ENCODE measurements at regions not wholly inside any gene's neighbourhood (a gene's known extent, or its start where the extent isn't known, plus 50 kb on each side); places are given as distances from the start of the nearest gene placed in this dataset.

DNA sequence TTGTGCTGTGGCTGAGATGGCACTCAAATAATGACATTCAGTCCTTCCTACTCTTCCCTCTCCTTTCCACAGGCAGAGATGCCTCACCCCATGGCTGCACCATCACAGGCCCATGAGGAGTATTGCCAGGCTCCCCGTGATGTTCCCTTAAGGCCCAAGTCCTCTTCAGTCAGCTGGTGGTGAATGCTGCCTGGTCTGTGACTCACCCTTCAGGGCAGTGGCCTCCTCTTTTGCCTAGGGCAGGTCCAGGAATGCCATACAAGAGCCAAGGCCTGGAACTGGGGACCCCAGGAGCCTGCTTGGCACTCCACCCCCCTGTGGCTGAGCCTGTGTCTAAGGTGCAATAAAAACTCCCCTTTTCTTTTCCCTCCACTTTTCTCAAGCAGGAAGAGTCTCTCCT lies 144.2 kb upstream of the GEMIN8 start:
- peak; percentile 14 for DNase-seq (ENCODE audit: low read depth, low spot score)

DNA sequence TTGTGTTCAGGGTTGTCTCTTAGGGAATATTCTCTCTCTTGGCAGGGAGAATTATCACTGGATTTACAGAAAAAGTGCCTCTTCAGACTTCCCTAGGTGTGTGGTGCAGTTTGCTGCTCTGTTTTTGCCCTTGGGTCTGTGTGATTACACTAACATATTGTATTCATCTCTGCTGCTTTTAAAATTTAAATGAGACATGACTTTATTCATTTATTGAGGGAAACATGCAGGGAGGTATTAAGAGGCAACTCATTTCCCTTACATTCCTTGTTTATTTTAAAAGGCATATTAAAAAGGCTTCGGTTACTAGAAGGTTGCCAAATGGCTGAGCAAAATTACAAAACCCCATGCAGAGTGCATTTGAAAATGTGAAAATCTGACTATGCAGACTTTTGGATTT lies 135.1 kb upstream of the GEMIN8 start:
- no peak for DNase-seq (ENCODE audit: low read depth, low spot score)

DNA sequence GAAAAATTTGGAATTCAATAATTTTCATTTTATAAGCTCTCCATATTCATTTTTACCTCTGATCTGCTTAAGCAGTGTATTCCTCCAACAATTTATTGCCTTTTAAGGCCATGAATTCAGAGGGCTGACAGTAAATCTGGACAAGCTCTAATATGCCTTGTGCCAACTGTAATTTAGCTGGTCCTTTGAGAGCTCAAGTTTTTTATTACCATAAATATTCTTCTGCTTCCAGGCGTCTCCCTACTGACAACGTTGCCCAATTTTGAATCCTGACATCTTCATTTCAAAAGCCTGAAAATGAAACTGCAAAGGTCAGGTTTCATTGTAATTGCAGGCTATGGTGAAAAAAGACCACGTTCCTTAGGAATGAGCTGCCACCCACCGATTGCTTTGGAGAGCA lies 95.8 kb upstream of the GEMIN8 start:
- no peak for DNase-seq (ENCODE audit: low read depth, low spot score)

DNA sequence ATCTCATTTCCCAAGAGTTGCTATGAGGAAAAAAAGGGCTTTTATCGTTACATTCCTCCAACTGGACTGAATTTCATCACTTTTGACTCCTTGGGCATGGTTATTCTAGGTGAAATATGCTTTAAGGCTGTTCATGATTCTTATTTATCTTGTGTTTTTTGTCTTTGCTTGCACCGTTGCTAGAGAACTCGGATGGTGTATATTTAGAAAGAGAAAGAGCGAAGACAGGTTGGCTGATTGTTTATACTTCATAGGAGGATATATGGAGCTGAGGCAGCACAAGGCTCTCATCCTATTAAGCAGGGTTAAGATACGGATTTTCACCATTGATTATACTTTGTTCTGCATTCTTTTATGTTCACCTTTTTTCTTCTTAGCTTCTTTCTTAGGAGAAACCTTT lies 94.9 kb upstream of the GEMIN8 start:
- DNase-seq (ENCODE audit: low read depth, low spot score): no peak

DNA sequence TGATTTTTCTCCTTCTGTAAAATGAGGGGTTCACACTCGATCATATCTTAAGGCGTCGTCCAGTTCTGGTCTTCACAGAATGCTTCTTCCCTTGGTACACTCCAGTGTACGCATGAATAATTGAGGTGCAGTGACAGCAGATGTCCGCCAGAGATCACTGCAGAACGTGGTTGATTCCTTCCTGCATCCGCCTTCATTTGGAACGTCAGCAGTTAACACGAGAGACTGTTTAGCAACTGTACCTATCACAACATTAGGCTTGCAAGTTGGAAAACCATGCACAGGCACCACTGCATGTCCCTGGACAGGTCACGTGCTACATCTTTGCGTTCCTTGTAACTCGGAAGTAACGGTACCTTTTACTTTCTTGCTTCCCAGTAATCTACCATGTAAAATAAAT lies 66.0 kb upstream of the GEMIN8 start:
- peak; percentile 55 for DNase-seq (ENCODE audit: low read depth, low spot score)

DNA sequence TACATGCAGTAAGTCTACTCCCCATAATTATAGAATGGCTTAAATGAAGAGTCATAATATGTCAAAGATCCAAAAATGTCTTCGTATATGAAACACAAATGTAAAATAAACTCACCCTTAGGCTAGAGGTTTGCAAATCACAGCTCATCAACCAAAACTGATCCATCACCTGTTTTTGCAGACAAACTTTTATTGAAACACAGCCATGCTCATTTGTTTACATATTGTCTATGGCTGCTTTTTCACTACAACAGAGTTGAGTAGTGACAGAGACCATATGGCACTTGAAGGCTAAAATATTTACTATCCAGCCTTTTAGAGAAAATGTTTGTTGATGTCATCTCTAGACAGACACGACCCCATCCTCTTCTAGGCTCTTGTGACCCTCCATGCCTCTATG lies 64.5 kb upstream of the GEMIN8 start:
- DNase-seq (ENCODE audit: low read depth, low spot score): no peak

DNA sequence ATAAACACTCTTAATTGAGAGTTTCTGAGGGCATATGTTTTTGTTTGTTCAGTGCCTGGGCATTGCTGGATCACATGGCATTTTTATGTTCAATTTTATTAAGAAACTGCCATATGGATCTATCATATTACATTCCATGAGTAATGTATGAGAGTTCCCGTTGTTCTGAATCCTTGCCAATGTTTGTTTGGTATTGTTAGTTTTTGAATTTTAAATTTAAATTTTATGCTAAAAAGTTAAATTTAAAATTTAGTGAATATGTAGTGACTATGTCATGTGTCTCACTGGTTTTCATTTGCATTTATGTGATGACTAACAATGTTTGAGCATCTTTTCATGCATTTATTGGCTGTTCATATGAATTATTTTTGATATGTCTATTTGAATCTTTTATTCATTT lies 54.8 kb upstream of the GEMIN8 start:
- no peak for DNase-seq (ENCODE audit: low read depth, low spot score)

DNA sequence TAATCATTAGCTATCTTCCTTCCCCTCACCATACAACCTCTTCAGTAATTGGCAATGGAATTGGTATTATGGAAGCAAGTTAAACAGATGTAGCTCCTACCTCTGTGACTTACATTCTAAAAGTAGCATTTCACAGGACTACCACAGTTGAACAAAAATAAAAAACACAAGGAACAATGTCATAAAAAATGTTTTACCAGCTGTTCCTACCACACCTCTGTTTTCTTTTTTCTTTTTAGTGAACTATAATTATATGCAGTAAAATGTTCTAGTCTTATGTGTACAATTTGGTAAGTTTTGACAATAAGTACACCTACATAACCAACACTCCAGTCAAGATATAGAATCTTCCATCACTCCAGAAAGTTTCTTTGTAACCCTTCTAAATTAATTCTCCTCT lies 54.1 kb upstream of the GEMIN8 start:
- no peak for DNase-seq (ENCODE audit: low read depth, low spot score)

DNA sequence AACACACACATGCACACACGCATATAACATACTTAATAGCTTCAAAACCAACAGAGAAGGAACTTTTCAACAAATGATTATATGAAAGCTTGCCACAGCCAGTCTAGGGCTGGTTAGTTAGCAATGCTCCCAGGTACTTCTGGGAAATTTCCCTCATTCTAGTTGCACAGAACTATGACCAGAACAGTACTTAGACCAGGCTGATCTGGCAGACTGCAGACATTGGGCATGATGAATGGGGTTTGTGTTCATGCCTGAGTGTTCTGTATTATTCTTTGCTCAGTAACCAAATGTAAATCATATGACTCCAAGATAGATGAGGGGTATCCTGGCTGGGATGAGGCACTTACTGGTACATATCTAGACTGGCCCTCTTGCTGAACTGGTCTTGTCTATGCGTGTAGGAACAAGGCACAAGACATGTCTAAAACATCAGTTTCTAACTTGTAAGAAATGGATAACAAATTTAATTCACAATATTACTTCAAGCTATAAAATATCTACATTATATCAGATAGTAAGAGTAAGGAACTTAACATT lies 50.3 kb upstream of the GEMIN8 start:
- no peak for DNase-seq (ENCODE audit: low read depth, low spot score)

Data from astrocyte of the hippocampus (primary cell).